ENCODE measurements at regions not wholly inside any gene's neighbourhood (a gene's known extent, or its start where the extent isn't known, plus 50 kb on each side); places are given as distances from the start of the nearest gene placed in this dataset.
"Not testable (repeated sequence)": the region's sequence is repeated elsewhere in the genome, so short reads cannot be mapped to it uniquely, and the experiment has no call there.

DNA sequence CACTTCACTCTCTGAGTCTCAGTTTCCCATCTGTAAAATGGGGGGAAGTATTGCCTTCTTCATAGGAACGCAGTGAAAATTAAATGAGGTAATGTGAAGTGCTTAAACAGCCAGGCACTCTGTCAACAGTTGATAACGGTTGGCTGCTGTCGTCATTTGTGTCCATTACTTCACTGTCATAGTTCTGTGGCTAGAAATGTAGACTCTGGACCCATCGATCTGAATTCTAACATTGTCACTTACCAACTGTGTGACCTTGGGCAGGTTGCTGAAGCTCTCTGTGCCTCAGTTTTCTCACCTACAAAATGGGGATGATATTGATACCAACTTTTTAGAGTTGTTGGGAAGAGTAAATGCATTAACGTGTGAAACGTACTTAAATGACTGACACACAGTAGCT is 152.6 kb downstream of the PTPRU start:
- Mint-ChIP-seq H3K27ac (no peak overlapping the region), H3K9me3 (no peaks in the 10 kb centered on the region), H3K4me3 (no peak overlapping the region), H3K27me3 (ENCODE audit: insufficient read depth) (peaks cover 6% of the 10 kb centered on the region), H3K4me1 (ENCODE audit: low read depth) (peaks cover 5% of the 10 kb centered on the region), H3K36me3 (ENCODE audit: low read depth) (no peaks in the 10 kb centered on the region)
- TF ChIP-seq, protein P1, sequence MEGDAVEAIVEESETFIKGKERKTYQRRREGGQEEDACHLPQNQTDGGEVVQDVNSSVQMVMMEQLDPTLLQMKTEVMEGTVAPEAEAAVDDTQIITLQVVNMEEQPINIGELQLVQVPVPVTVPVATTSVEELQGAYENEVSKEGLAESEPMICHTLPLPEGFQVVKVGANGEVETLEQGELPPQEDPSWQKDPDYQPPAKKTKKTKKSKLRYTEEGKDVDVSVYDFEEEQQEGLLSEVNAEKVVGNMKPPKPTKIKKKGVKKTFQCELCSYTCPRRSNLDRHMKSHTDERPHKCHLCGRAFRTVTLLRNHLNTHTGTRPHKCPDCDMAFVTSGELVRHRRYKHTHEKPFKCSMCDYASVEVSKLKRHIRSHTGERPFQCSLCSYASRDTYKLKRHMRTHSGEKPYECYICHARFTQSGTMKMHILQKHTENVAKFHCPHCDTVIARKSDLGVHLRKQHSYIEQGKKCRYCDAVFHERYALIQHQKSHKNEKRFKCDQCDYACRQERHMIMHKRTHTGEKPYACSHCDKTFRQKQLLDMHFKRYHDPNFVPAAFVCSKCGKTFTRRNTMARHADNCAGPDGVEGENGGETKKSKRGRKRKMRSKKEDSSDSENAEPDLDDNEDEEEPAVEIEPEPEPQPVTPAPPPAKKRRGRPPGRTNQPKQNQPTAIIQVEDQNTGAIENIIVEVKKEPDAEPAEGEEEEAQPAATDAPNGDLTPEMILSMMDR (IDR thresholded peaks at IDR 0.05), result no peak
- no peak for DNase-seq

DNA sequence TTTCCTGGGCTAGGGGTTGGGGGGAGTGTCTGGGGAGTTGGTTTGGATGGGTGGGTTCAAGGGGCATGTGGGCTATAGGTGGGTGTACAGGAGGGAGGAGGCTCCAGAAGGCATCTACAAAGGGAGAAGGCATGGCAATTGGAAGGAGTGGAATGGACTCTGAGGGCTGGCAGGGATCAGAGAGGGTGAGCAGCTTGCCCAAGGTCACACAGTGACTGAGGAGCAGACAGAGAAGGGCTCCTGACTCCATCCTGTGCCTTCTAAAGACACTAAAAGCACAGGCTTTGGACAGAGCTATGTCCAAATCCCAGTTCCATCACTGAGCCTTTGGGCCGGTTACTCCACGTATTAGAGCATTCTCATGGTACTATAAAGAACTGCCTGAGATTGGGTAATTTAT is 151.8 kb downstream of the PTPRU start:
- Mint-ChIP-seq H3K9me3 (no peaks in the 10 kb centered on the region), H3K27me3 (ENCODE audit: insufficient read depth) (peaks cover 5% of the 10 kb centered on the region), H3K36me3 (ENCODE audit: low read depth) (no peaks in the 10 kb centered on the region), H3K4me1 (ENCODE audit: low read depth) (peaks cover 12% of the 10 kb centered on the region), H3K27ac (no peak overlapping the region), H3K4me3 (no peak overlapping the region)
- no peak for DNase-seq
- TF ChIP-seq, protein P1 (IDR thresholded peaks at IDR 0.05), result no peak

DNA sequence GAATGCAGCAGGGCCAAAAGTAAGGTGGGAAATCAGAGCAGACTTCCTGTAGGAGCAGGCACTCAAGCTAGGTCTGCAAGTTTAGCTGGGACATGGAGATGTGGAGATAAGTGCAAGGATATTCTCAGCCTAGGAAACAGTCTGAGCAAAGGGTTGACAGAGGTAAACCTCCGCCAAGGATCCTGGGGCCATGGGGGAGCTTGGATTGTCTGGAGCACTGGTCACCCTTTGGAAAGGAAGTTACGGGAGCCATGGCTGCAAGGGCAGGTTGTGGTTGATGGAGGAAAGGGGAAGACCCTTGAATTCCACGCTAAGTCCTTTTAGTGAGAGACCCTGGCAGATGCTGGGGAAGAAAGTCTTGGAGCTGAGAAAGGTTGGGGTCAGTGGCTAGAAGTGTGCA is 150.9 kb downstream of the PTPRU start:
- no peak overlapping the region for H3K27ac Mint-ChIP-seq
- H3K9me3 Mint-ChIP-seq, result no peaks in the 10 kb centered on the region

DNA sequence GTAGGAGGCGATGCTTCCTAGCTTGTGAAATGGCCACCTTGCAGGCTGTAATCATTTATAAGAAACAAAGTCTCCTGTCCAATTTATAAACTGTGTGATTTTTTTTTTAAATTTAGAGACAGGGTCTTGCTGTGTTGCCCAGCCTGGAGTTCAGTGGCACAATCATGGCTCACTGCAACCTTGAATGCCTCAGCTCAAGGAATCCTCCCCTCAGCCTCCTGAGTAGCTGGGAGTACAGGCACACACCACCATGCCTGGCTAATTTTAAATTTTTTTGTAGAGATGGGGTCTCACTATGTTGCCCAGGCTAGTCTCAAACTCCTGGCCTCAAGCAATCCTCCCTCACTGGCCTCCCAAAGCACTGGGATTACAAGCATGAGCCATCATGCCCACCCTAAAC is 150.1 kb downstream of the PTPRU start:
- not testable (repeated sequence) for H3K36me3 Mint-ChIP-seq (ENCODE audit: low read depth); DNase-seq; H3K27ac Mint-ChIP-seq; H3K9me3 Mint-ChIP-seq; H3K4me3 Mint-ChIP-seq; H3K27me3 Mint-ChIP-seq (ENCODE audit: insufficient read depth)
- peaks cover 13% of the 10 kb centered on the region for H3K4me1 Mint-ChIP-seq (ENCODE audit: low read depth)

More for the DNA sequence above, 150.9 kb downstream of the PTPRU start:
- peaks cover 4% of the 10 kb centered on the region; the same call in 1 of the 2 replicates for H3K27me3 Mint-ChIP-seq (ENCODE audit: insufficient read depth)
- H3K4me1 Mint-ChIP-seq (ENCODE audit: low read depth), result peaks cover 13% of the 10 kb centered on the region
- DNase-seq, result no peak
- no peaks in the 10 kb centered on the region for H3K36me3 Mint-ChIP-seq (ENCODE audit: low read depth)
- TF ChIP-seq, protein P1 (IDR thresholded peaks at IDR 0.05), result no peak
- no peak overlapping the region for H3K4me3 Mint-ChIP-seq

DNA sequence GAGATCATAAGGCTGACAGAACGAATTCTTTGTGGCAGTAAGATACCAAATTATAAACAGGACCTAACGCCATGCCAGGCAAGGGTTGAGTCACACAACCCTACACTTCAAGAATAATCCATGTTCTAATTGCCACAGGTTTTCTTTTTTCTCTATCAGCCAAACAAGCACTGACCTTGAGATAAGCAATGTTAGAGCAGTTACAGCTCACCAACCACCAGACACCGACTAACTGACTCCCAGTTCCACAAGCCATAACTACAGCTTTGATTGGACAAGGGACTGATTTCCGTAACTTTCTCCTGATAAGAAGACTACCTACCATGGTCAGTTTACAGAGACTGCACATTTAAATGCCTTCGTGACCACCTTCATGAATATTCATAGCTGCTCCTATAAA is 149.6 kb downstream of the PTPRU start:
- Mint-ChIP-seq H3K36me3 (ENCODE audit: low read depth) (no peaks in the 10 kb centered on the region), H3K27me3 (ENCODE audit: insufficient read depth) (peaks cover 4% of the 10 kb centered on the region; the same call in 1 of the 2 replicates), H3K4me1 (ENCODE audit: low read depth) (peaks cover 13% of the 10 kb centered on the region), H3K4me3 (no peak overlapping the region), H3K27ac (no peak overlapping the region), H3K9me3 (no peaks in the 10 kb centered on the region)
- TF ChIP-seq, protein P1 (IDR thresholded peaks at IDR 0.05), result no peak
- no peak for DNase-seq

DNA sequence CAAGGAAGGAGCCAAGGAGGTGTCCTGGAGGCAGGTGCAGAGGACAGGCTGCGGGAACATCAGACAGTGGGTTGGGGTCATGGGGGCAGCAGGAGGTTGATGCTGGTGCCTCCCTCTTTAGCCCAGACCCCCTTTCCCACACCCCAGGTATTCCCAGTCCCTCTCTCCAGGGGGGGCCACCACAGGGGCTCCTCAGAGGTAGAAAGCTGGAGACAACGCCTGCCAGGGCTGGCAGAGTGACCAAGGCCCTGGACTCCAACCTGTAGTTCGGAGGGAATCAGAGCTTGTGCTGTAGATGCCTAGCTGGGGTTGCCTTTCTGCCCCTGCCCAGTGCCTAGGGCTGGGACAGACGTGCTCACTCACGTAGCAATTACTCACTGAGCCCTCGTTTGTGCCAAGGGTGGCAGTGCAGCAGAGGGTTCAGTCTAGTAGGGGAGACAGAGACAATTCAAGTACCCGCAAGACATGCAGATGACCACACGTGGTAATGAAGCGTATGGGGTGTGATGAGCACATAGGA is 148.2 kb downstream of the PTPRU start:
- H3K27ac Mint-ChIP-seq, result no peak overlapping the region
- H3K4me1 Mint-ChIP-seq (ENCODE audit: low read depth), result peaks cover 13% of the 10 kb centered on the region
- TF ChIP-seq, protein P1 (IDR thresholded peaks at IDR 0.05), result no peak

More for the DNA sequence above, 148.2 kb downstream of the PTPRU start:
- Mint-ChIP-seq H3K36me3 (ENCODE audit: low read depth) (peaks cover 1% of the 10 kb centered on the region; the same call in 1 of the 2 replicates), H3K27me3 (ENCODE audit: insufficient read depth) (peaks cover 4% of the 10 kb centered on the region; the same call in 1 of the 2 replicates), H3K9me3 (peaks cover 1% of the 10 kb centered on the region), H3K4me3 (no peak overlapping the region)
- DNase-seq, result no peak

All from HFFc6 (cell line).